GM18505 (cell line): ENCODE measurements at regions not wholly inside any gene's neighbourhood (a gene's known extent, or its start where the extent isn't known, plus 50 kb on each side); places are given as distances from the start of the nearest gene placed in this dataset.

Experiments used
- ATAC-seq: cut with Tn5 transposase; IDR thresholded peaks from one replicate; pipeline ENCODE4 v1.9.1; 2021; ENCODE audit not compliant: unreplicated experiment
- POLR2A ChIP-seq: IDR thresholded peaks from 4 replicates; pipeline ENCODE4 v1.6.1; 2011; ENCODE audit warnings: borderline replicate concordance; ENCODE audit not compliant: insufficient read depth, insufficient read length; ENCODE audit errors: extremely low read depth

GRCh38 chr2:35794796-35795450 is 560.7 kb upstream of the CRIM1 start:
- no peak for TF ChIP-seq POLR2A
- ATAC-seq: no peak

GRCh38 chr2:35790292-35790691 is 565.3 kb upstream of the CRIM1 start:
- no peak for TF ChIP-seq POLR2A
- ATAC-seq: no peak

- no peak for TF ChIP-seq POLR2A
- no peak for ATAC-seq
Observed at GRCh38 chr2:35788543-35788942, 567.0 kb upstream of the CRIM1 start.

DNA sequence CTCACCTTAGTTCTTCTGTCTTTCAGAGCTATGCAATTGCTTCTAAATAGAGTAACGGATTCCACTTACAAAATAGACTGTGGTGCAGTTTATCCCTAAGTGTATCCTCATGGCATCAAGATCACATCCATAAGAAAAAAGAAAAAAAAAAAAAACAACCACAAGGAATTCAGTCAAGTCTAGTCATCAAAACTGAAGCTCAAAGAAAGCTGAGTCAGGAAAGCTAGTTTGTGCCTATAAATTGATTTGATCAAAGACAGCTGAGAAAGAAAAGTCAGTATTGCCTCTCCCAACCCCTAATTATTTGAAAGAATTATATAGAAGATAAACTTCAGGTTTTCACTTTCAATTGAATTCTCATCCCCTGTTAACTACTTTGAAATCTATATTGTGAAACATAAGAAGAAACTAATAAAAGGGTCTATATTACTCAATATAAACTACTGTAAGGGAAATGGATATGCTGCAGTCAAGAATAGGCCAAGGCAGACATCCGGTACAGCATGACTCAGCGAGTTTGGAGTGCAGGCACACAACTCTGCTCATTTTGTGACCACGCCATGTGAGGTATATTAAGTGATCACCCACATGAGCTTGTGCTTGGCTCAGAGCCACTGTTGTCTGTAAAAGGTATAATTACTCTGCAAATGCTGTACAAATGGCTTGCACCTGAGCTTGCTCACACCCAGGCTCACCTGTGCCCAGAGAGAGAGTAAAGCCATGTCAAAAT is 568.1 kb upstream of the CRIM1 start:
- ATAC-seq: no peak
- no peak for TF ChIP-seq POLR2A

- ATAC-seq: no peak
- TF ChIP-seq POLR2A: no peak
Observed at GRCh38 chr2:35785564-35785963, 570.0 kb upstream of the CRIM1 start.

GRCh38 chr2:35784777-35785176 is 570.8 kb upstream of the CRIM1 start:
- ATAC-seq: no peak
- TF ChIP-seq POLR2A: no peak

DNA sequence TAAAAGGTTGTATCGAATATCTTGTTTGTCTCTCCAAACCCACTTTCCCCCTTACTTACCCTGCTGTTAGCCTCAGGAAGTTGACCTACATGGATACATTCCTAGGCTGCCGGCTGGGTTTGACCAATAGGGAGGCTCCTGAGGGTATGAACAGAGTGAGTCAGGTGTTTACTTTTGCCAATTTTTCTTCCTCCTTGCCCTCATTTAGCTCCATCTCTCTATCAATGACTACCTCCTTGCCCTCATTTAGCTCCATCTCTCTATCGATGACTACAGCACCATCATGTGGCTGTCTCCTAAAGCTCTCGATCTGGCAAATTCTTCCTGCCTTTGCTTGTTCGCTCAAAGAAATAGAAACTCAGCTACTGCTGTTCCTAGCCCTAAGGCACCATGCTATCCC is 571.9 kb upstream of the CRIM1 start:
- ATAC-seq: no peak
- TF ChIP-seq POLR2A: no peak

- no peak for ATAC-seq
- TF ChIP-seq POLR2A: no peak
Observed at GRCh38 chr2:35741556-35741955, 614.0 kb upstream of the CRIM1 start.

DNA sequence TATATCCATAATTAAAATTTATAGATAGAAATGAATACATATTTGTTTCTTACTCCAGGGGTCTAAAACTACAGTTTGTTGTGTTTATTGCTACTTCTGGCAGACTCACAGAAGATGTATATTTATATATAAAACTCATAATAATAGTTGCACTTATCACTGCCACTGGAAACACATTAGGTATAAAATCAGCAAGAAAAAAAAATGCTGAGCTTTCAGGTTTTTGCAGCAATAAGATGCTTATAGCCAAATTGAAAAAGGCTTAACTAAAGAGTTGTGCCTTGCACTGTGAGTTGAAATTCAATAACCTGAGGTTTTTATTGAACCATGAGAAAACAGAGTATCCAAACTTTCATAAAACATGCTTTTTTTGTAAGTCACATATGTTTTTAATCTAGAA is 623.9 kb upstream of the CRIM1 start:
- ATAC-seq: no peak
- TF ChIP-seq POLR2A: no peak

DNA sequence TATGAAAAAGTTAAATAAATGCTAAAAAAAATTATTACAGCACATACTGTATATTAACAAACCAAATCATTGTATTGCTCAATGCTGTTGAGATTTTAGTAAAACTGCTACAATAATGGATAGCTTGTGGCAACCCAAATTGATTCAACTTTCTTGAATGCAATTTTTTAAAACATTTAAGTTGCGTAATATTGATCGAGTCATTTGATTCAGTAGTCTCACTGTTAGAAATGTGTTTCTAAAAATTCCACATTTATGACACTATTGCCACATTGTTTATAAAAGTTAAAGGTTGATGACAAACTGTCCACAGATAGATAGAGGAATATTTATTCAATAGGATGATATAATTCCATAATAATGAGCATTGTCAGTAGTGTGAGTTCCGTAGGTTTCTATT is 640.7 kb upstream of the CRIM1 start:
- no peak for ATAC-seq
- no peak for TF ChIP-seq POLR2A

- no peak for ATAC-seq
- no peak for TF ChIP-seq POLR2A
Observed at GRCh38 chr2:35708411-35708923, 647.1 kb upstream of the CRIM1 start.

GRCh38 chr2:35688309-35688708 is 667.3 kb upstream of the CRIM1 start:
- no peak for TF ChIP-seq POLR2A
- no peak for ATAC-seq

DNA sequence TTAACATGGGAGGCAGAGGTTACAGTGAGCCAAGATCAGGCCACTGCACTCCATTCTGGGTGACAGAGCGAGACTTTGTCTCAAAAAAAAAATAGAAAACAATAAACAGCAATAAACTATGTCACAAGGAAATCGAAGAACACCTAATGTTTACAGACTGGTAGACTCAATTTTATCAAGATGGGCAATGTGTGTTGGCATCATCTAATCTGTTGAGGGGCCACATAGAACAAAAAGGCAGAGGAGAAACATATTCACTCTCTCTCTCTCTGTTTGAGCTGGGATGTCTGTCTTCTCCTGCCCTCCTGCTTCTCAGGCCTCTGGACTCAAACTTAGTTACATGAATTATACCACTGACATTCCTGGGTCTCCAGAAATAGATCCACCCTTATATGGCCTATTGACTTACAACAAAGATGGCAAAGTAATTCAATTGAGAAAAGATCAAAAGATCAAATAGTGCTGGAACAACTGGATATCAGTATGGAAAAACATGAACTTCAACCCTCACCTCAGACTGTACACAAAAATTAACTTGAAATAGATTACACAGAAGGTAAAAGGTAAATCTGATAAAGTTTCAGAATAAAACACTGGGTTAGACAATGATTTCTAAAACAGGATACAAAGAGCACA is 703.8 kb upstream of the CRIM1 start:
- ATAC-seq: no peak
- TF ChIP-seq POLR2A: no peak

DNA sequence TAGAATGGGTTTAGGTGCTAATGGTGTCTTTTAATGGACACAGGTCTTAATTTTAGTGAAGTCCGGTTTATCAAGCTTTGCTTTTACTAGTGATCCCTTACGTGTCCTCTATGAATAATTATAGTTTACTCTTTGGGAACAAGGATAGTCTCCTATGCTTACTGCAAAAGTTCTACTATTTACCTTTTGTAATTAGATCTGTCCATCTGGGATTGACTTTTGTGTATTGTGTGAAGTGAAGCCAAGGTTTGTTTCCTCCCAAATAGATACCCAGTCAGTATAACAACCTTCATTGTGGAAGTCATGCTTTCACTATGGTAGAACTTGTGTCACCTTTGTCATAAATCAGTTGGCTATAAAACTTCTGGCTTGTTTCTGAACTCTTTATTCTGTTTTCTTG is 740.9 kb upstream of the CRIM1 start:
- no peak for TF ChIP-seq POLR2A
- ATAC-seq: no peak
